ENCODE measurements at regions not wholly inside any gene's neighbourhood (a gene's known extent, or its start where the extent isn't known, plus 50 kb on each side); places are given as distances from the start of the nearest gene placed in this dataset.

DNA sequence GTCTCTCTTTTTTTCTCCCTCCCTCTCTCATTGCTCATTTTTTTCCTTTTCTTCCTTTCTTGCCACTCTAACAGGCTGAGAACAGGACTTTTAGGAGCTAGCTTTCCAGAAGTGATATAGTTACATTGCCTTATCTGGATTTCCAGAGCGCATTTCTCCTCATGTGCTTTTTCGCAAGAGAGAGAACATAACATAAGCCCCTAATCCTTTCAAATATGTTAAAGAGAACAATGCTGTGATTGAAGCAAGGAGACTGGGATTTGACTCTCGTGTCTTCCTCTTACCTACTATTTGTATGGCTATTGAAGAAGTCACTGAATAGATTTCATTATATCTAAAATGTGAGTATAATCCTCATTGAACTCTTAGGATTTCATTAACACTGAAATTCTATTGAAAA is 101.2 kb upstream of the PRPS1L1 start:
- Mint-ChIP-seq H3K36me3 (no peaks in the 10 kb centered on the region), H3K4me3 (no peak overlapping the region), H3K4me1 (no peaks in the 10 kb centered on the region), H3K9me3 (no peaks in the 10 kb centered on the region), H3K27ac (no peak overlapping the region), H3K27me3 (peaks cover 6% of the 10 kb centered on the region)
- no peak for ATAC-seq

DNA sequence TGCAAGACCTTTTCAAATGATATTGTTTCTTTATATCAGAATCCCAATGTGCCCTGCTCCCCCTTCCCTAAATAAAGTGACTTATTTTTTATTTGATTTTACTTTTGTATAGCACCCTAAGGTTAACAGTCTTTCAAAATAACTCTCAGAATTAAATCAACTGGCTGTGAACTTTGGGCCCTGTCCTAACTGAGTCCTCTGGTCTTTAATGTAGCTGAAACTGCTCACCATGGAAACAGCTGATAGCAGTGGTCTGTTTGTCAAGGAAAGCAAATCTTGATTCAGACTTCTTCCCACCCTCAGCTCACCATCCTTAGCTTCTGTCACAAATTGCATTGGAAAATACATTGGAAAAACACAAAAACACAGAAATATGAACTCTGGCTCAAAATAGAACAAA is 105.2 kb upstream of the PRPS1L1 start:
- ATAC-seq: no peak
- no peaks in the 10 kb centered on the region for H3K36me3 Mint-ChIP-seq
- no peak overlapping the region for H3K27ac Mint-ChIP-seq
- no peaks in the 10 kb centered on the region for H3K9me3 Mint-ChIP-seq
- H3K4me1 Mint-ChIP-seq: no peaks in the 10 kb centered on the region
- no peak overlapping the region for H3K4me3 Mint-ChIP-seq
- H3K27me3 Mint-ChIP-seq: peaks cover 6% of the 10 kb centered on the region

DNA sequence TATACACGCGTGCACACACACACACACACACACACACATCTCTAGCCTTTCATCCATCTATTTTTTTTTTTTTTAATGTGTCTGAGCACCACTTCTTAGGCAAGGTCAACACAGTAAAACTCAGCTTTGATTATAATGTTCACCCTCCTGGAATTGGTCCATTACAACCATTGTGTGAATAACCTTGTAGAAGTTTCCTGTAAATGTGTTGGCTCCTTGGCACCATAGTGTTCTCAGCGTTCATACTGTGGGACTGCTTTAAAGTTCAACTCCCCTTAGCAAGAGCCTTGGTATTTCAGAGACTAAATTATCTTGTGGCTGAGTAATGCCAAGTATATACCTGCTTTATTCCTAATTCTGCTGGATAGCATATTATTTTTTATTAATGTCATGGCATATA is 106.3 kb upstream of the PRPS1L1 start:
- H3K36me3 Mint-ChIP-seq: no peaks in the 10 kb centered on the region
- no peak overlapping the region for H3K4me3 Mint-ChIP-seq
- H3K27ac Mint-ChIP-seq: no peak overlapping the region
- no peaks in the 10 kb centered on the region for H3K9me3 Mint-ChIP-seq
- peaks cover 6% of the 10 kb centered on the region for H3K27me3 Mint-ChIP-seq
- no peak for ATAC-seq
- no peaks in the 10 kb centered on the region for H3K4me1 Mint-ChIP-seq

DNA sequence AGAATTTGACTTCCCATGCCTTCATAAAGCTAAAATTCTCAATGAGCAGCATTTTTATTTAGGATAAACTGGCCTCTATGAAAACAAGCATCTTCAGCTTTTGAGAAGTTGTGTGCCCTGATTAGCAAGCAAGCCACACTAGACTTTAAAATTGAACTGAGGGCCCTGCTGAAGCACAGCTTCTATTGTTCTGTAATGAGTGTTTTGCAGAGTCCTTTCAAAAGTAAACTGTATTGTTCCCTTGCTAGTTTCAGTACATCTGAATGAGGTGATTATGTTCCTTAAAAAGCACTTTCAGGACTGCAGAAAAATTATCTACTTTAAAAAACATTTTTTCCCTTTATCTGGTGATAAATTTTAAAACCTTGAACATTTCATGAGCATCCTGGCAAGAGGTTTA is 113.3 kb upstream of the PRPS1L1 start:
- H3K36me3 Mint-ChIP-seq: no peaks in the 10 kb centered on the region
- no peaks in the 10 kb centered on the region for H3K9me3 Mint-ChIP-seq
- no peak overlapping the region for H3K27ac Mint-ChIP-seq
- H3K27me3 Mint-ChIP-seq: no peaks in the 10 kb centered on the region
- ATAC-seq: no peak
- peaks cover 9% of the 10 kb centered on the region for H3K4me1 Mint-ChIP-seq
- no peak overlapping the region for H3K4me3 Mint-ChIP-seq

DNA sequence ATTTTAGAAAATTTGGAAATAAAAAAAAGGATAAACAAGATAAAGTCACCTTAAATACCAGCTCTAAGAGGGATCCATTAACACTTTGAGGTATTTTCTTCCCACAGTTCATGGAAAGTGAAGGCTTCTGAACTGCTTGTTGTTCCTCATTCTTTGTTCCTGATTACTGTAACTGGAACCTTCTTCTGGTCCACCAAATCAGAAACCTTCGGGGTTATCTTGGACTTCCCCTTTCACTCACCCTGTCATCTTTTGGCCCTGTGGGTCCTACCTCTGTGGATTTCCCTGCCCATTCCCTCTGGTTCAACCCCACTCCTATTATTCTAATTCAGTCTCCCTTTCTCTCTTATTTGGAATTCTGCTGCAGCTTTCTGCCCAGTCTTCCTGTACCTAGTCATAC is 116.5 kb upstream of the PRPS1L1 start:
- H3K27me3 Mint-ChIP-seq: no peaks in the 10 kb centered on the region
- no peak overlapping the region for H3K4me3 Mint-ChIP-seq
- peak; percentile 71 for ATAC-seq
- H3K4me1 Mint-ChIP-seq: peaks cover 9% of the 10 kb centered on the region
- H3K36me3 Mint-ChIP-seq: no peaks in the 10 kb centered on the region
- no peaks in the 10 kb centered on the region for H3K9me3 Mint-ChIP-seq
- no peak overlapping the region for H3K27ac Mint-ChIP-seq

DNA sequence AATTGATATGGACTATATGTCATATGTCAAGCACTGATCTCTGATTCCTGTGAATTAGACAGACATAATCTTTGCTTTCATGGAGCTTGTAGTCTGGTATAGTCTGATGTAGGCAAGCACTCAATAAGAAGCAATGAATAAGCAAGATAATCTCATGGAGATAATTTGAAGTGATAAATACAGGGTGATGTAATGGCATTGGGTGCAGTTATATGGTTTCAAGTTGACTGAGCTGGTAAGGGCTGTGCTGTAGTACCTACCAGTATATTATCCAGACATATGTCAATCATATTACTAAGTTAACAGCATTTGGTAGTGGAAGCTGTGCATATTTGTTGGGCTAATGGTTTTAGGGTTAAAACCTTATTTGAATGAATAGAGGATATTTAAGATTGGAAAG is 117.5 kb upstream of the PRPS1L1 start:
- H3K4me3 Mint-ChIP-seq: no peak overlapping the region
- no peak overlapping the region for H3K27ac Mint-ChIP-seq
- no peak for ATAC-seq
- no peaks in the 10 kb centered on the region for H3K36me3 Mint-ChIP-seq
- peaks cover 9% of the 10 kb centered on the region for H3K4me1 Mint-ChIP-seq
- H3K27me3 Mint-ChIP-seq: no peaks in the 10 kb centered on the region
- no peaks in the 10 kb centered on the region for H3K9me3 Mint-ChIP-seq

DNA sequence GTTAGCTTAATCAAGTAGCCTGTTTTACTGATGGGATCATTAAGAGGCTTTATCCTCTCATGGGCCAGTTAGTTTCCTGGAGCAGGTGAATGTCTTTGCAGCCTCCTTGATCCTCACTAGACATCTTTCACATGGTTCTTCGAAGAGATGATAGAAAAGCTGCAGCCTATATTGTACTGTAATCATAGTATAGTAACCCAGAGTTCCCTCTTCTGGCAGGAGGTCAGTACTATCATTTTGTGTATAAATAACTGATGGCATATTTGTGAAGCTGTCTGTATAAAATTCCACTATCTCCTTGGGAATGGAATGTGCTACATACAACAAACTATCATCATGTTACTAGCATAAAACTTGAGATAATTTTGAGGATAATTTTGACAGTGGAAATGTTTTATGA is 123.8 kb upstream of the PRPS1L1 start:
- Mint-ChIP-seq H3K9me3 (no peaks in the 10 kb centered on the region), H3K27me3 (peaks cover 9% of the 10 kb centered on the region), H3K36me3 (no peaks in the 10 kb centered on the region), H3K4me3 (no peak overlapping the region), H3K27ac (no peak overlapping the region), H3K4me1 (no peaks in the 10 kb centered on the region)
- no peak for ATAC-seq

DNA sequence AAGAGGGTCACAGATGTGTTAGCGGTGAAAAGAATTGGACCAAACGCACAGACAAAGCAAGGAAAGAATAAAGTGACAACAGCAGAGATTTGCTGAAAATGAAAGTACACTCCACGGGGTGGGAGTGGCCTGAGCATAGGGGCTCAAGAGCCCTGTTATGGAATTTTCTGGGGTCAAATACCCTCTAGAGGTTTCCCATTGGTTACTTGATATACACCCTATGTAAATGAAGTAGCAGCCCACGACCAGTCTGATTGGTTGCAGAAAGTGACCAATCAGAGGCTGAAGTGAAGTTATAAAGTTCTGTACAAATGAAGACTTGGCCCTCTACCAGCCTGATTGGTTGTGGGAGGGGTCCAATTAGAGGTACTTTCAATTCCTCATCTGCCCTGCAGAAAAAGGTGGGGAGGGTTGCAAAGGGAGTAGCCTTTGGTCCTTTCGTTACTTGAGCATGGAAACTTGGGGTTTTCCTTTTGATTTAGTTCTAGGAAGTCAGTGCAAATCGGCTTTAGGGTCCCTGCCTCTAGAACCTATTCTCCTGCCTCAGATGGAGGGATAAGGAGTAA is 125.6 kb upstream of the PRPS1L1 start:
- H3K9me3 Mint-ChIP-seq: no peaks in the 10 kb centered on the region
- peaks cover 9% of the 10 kb centered on the region for H3K27me3 Mint-ChIP-seq
- no peak overlapping the region for H3K27ac Mint-ChIP-seq
- H3K36me3 Mint-ChIP-seq: no peaks in the 10 kb centered on the region
- no peak overlapping the region for H3K4me3 Mint-ChIP-seq
- no peaks in the 10 kb centered on the region for H3K4me1 Mint-ChIP-seq
- no peak for ATAC-seq

DNA sequence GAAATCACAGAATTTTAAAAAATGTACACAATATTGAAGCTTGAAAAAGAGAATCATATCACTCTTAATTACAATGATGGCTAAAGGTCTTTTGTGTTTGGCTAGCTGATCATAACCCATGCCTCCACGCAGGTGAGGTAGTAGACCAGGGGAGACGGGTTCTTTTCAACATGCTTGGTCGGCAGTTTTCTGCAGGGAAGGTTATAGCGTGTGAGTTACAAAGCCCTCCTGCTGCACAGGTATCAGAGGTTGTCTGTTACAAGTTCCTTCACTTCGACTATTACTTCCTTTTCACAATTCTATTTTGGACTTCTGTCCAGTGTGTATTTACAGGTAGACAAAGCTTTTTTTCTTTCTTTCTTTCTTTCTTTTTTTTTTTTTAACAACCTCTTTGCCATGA is 127.1 kb upstream of the PRPS1L1 start:
- Mint-ChIP-seq H3K4me3 (no peak overlapping the region), H3K4me1 (no peaks in the 10 kb centered on the region)
- no peak for ATAC-seq

DNA sequence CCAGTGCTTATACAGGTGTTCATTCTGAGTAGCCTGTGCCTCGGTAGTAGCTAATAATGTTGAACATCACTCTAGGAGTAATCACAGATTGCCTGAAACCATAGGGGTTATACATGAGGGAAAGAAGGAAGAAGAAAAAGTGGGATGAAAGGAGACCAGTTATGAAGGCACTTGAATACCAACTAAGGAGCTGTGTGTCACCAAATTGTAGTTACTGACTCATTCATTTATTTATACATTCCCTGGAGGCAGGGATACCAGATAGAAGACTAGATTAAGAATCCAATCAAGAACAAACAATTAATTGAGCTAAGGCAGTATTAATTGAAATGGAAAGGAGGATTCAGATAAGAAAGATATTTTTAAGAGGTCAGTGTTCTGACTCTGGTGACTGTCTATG is 129.6 kb upstream of the PRPS1L1 start:
- Mint-ChIP-seq H3K4me3 (no peak overlapping the region), H3K27me3 (peaks cover 9% of the 10 kb centered on the region), H3K36me3 (no peaks in the 10 kb centered on the region), H3K27ac (no peak overlapping the region), H3K4me1 (no peaks in the 10 kb centered on the region), H3K9me3 (no peaks in the 10 kb centered on the region)
- ATAC-seq: no peak

More for the DNA sequence above, 127.1 kb upstream of the PRPS1L1 start:
- no peaks in the 10 kb centered on the region for H3K36me3 Mint-ChIP-seq
- H3K27me3 Mint-ChIP-seq: peaks cover 9% of the 10 kb centered on the region
- no peak overlapping the region for H3K27ac Mint-ChIP-seq
- H3K9me3 Mint-ChIP-seq: no peaks in the 10 kb centered on the region

DNA sequence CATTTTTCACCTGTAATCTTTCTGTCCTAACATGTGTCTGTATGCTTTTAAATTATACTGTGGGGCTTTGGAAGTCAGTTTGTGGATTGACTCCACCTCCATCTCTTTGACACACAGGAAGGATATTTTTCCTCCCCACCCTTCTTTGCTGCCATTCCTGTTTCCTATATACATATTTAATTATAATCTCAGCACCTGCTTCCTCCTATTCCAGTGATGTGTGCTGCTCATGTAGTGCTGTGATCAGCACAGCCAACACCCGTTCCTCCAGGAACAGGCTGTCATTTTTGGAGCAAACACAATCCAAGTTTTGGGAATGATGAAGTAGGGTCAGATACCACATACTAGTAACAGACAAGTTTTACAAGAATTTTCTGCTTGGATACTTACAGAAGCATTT is 135.0 kb upstream of the PRPS1L1 start:
- no peak for ATAC-seq
- Mint-ChIP-seq H3K27me3 (no peaks in the 10 kb centered on the region), H3K36me3 (no peaks in the 10 kb centered on the region), H3K4me3 (no peak overlapping the region), H3K4me1 (no peaks in the 10 kb centered on the region), H3K9me3 (no peaks in the 10 kb centered on the region), H3K27ac (no peak overlapping the region)

DNA sequence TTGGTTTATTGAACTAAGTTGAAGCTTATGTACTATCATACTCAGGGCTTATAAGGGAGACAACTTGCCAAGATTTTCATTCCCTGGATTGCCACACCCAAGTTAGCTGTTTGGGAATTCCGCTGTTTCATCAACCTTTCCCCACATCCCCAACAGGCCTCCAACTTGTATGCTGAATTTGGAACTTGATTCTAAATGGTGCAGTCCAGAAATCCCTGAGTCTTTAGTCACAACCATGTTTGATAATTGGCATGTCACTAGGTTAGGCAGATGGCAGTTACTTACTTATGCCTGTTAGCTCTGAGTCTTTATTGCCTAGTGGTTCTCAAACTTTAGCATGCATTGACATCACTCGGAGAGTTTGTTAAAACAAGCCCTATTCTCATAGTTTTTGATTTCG is 135.4 kb upstream of the PRPS1L1 start:
- H3K4me1 Mint-ChIP-seq: no peaks in the 10 kb centered on the region
- H3K27ac Mint-ChIP-seq: no peak overlapping the region
- no peak overlapping the region for H3K4me3 Mint-ChIP-seq
- H3K27me3 Mint-ChIP-seq: no peaks in the 10 kb centered on the region
- no peak for ATAC-seq
- no peaks in the 10 kb centered on the region for H3K36me3 Mint-ChIP-seq
- no peaks in the 10 kb centered on the region for H3K9me3 Mint-ChIP-seq

DNA sequence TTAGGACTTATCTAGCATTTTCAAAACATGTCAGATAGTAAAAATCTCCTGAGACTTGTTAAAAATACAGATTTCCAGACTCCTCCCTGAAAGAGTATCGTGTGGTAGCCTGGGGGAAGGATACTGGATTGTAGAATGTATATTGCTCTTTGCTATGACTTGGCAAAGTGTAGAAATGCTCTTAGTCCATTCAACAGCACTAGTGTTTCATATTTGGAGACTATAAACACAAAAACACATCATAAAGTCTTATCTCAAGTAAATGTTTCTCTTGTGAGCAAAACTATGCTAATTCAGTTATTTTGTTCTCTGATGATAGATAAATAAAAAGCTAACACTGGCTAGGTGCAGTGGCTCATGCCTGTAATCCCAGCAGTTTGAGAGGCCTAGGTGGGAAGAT is 137.5 kb upstream of the PRPS1L1 start:
- Mint-ChIP-seq H3K9me3 (no peaks in the 10 kb centered on the region), H3K36me3 (no peaks in the 10 kb centered on the region), H3K27ac (no peak overlapping the region), H3K4me1 (no peaks in the 10 kb centered on the region), H3K27me3 (no peaks in the 10 kb centered on the region), H3K4me3 (no peak overlapping the region)
- no peak for ATAC-seq

DNA sequence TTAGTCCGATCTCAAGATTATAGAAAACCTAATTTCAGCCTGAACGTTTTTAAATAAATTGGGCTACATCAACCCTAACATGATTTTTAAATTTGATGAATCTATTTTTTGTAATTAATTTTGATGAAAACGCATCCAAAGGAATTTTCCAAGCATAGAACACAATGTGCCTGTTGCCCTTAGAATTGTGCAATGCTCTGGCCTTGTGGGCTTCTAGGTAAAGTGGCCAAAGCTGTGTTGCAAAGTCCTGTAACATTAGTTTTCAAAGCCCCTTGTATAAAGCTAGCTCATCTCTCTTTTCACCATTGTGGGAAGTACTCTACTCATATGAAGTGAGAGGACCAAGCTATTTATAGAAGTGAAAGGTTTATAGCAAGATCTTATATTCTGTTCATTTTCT is 138.4 kb upstream of the PRPS1L1 start:
- Mint-ChIP-seq H3K36me3 (no peaks in the 10 kb centered on the region), H3K4me3 (no peak overlapping the region), H3K4me1 (no peaks in the 10 kb centered on the region), H3K9me3 (no peaks in the 10 kb centered on the region), H3K27ac (no peak overlapping the region), H3K27me3 (no peaks in the 10 kb centered on the region)
- no peak for ATAC-seq

DNA sequence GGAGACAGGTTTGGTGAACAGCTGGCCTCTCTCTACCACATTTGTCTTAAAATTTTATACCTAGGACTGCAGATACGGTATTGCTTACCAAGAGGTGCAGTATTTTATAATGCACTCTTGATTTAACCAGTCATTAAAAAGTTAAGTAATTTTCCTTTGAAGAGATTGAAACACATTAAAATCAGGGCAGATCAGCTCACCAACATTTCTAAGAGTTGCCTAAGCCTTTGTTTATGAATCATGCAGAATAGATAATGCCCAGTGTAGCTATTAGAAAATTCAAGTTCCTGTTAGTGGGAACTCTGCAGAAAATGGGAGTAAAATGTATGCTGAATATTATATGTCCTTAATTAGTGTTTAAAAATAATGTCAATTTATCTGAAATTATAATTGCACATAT is 140.2 kb upstream of the PRPS1L1 start:
- Mint-ChIP-seq H3K4me1 (no peaks in the 10 kb centered on the region), H3K4me3 (no peak overlapping the region), H3K27me3 (no peaks in the 10 kb centered on the region), H3K9me3 (peaks cover 2% of the 10 kb centered on the region), H3K27ac (no peak overlapping the region), H3K36me3 (no peaks in the 10 kb centered on the region)
- no peak for ATAC-seq

DNA sequence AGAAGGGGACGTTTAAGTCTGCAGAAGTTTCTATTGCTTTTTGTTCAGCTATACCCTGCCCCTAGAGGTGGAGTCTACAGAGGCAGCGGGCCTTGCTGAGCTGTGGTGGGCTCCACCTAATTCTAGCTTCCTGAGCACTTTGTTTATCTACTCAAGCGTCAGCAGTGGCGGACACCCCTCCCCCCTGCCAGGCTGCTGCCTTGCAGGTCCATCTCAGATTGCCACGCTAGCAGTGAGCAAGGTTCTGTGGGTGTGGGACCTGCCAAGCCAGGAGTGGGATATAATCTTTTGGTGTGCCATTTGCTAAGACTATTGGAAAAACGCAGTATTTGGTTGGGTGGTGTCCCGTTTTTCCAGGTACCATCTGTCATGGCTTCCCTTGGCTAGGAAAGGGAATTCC is 147.3 kb upstream of the PRPS1L1 start:
- Mint-ChIP-seq H3K36me3 (peaks cover 5% of the 10 kb centered on the region), H3K27ac (no peak overlapping the region), H3K27me3 (no peaks in the 10 kb centered on the region), H3K9me3 (peaks cover 2% of the 10 kb centered on the region), H3K4me1 (peaks cover 44% of the 10 kb centered on the region), H3K4me3 (no peak overlapping the region)
- ATAC-seq: peak; percentile 69

Data from stimulated activated memory B cell treated with anti-CD40 and anti-IgM and Interleukin-4, amounts not matched to agents 10 μg/mL and 1 μg/mL and 100 μg/mL, for 72 hours (primary cell).